Activated CD4-positive, alpha-beta T cell treated with anti-CD3 and anti-CD28 coated beads, Interleukin-2, amount 50 U/mL, for 48 hours (primary cell): ENCODE measurements at regions not wholly inside any gene's neighbourhood (a gene's known extent, or its start where the extent isn't known, plus 50 kb on each side); places are given as distances from the start of the nearest gene placed in this dataset.

Experiments
- DNase-seq, 2 experiments: peaks; one replicate each; pipeline ENCODE4 v3.0.0-alpha.2; 2020

- no peak for DNase-seq
These were observed 242.6 kb upstream of the GSE1 start for GRCh38 chr16:85370543-85370880.

GRCh38 chr16:85370881-85371651 lies 242.1 kb upstream of the GSE1 start:
- no peak for DNase-seq

DNA sequence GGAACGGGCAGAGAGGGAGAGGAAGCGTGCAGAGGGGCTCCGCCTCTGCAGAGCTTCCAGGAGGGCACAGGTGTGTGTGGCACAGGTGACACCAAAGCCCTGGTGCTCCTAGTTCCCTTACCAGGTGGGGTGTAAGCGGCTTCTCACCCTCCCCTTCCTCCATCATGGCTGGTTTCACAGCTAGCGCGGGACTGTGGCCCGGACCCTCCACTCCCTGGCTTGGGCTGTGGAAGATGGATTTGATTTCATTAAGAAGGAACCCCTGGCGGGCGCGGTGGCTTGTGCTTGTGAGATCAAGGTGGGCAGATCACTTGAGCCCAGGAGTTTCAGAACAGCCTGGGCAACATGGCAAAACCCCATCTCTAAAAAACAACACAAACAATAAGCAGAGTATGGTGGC lies 241.2 kb upstream of the GSE1 start:
- no peak for DNase-seq

DNA sequence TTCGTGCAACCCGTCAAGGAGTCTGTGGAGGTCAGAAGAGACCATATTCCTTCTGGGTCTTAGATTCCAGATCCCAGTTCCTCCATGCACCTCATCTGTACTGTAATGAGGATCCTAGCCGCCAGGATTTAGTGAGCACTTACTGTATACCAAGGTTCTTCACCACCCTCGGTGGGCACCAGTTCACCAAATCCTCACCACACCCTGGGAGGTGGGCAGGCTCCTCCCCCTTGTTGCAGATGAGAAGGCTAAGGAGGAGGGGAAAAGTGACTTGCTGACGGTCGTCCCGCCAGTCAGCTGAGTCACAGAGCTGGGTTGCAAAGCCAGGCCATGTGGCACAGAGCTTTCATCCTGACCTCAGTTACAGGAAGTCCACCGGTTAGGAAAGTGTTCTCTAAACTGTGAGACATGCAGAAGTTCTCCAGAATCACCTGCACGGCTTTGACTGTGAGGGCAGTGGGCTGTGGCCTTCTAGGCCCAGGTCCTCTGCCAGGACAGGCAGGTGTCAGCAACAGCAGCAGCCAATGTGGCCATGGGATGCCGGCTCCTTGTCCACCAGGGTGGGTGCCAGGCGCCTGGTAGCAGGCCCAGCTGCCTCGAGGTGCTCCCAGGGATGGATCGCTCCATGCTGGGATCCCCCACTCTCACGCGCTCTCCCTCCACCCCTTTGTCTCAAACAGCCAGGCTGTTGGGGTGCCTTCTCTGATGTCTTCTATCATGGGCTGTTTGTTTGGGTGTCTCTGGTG lies 240.3 kb upstream of the GSE1 start:
- peak; percentile 15 to 36 for DNase-seq

DNA sequence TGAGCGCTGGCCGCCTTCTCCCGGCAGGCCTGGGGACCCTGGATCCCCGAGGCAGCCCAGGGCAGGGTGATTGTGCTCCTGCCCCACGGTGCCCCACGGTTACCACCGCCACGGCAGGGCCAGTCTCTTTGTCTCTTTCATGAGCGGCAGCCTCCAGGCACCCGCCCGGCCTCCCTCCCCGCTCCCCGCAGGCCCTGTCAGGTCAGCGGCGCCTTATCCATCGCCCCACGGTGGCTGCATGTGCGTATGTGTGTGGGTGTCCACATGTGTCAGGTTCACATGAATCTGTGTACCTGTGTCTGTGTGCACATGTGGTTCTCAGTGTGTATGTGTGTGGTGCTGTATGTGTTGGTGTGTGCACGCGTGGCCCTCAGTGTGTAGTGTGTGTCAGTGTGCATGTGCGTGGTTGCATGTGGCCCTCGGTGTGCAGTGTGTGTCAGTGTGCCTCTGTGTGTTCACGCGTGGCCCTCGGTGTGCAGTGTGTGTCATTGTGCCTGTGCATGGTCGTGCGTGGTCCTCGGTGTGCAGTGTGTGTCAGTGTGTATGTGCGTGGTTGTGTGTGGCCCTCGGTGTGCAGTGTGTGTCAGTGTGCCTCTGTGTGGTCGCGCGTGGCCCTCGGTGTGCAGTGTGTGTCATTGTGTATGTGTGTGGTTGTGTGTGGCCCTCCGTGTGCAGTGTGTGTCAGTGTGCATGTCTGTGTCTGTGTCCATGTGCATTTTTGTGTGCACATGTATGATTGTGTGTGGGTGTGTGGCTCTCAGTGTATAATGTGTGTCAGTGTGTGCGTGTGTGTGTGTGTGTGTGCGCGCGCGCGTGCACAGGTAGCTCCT lies 239.2 kb upstream of the GSE1 start:
- no peak for DNase-seq

DNA sequence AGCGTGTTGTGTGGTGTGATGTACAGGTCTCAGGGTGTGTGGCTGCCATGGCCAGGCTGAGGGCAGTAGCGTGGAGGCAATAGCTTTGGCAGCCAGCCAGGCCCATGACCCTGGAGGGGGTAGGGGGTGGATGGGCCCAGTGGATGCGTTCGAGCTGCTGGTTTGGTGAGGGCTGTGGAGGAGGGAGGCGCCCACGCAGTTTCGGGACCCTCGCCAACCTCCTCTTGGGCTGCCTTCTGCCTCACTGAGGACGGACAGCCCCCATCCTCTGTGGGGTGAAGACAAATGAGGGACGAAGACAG lies 238.6 kb upstream of the GSE1 start:
- no peak for DNase-seq

DNA sequence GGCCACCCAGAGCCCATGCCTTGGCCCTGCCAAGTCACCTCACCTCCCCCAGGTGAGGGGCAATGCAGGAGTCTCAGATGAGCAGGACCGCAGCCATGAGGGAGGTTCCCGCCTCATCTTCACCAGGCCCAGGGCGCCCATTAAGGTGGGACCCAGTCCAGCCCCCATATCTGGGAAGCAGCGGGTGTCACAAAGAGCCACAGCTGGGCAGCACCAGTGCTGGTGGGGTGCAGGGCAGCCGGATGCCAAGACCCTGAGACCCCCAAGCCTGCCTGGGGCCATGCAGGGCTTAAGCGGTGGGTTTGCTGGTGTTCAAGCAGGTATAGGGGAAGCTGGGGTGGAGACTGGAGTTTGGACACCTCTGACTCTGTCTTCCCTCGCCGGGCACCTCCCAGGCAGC lies 237.8 kb upstream of the GSE1 start:
- DNase-seq = no peak

DNA sequence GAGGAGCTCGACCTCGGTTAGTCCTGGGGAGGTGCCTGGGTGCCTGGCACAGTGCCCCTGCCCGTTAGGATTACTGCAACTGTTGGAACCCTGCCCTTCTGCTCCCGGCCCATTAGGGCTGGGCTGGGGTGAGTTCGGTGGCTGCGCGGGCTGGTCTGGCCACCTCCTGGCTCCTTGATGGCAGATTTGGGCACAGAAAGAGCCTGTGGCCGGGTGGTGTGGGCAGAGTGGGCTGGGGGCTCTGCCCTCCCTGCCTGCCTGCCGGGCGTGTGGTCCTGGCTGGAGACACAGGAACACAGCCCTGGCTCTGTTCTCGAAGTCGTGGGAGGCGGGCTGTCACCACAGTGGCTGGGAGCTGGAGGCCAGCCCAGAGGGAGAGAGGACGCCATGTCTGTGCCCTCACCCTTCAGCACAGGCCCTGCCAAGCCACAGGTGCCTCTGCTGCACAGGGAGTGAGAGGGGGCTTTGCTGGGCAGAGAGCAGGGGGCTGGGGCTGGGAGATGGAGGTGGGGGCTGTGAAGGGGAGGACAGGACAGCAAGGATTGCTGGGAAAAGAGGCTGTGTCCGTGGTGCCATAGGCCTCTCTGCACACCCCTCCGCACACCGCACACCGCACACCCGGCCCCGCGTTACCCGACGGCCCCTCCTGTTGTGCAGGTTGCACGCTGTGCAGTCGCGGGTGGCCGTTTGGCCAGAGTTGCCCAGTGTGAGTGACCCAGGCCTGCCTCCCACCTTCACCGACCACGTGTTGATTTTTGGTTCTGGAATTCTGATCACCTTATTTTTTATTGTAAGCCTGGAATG lies 236.6 kb upstream of the GSE1 start:
- DNase-seq = no peak

DNA sequence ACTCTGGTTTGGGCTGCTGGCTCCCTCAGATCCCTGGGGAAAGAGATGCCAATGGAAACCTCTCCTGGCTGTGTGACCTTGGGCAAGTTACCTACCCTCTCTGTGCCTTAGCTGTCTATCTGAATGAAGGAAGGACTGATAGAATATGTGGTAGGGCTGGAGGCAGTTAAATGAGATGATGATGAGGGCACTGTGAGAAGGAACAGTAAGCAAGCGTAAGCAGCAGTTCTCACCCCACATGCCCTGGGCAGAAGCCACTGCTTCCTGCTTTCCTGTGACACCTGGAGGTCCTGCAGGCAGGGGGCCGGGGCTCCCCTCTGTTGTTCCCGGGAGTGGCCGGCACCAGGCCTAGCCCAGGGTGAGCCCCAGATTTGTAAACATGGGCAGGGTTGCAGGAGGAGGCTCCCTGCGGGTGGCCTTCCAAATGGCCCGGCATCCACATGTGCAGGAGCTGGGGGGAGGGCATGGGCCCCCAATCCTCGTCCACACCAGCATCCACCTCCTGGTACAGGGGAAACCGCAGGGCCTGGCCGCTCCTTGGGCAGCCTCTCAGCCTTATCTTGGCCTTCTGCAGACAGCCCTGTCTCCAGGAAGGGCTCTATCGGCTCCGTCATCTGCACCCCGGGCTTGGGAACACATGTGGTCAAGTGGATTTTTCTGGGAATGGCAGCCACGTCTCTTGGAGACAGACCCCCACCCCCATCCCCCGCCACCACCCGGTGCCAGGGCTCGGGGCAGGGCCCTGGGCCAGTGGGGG lies 235.6 kb upstream of the GSE1 start:
- no peak for DNase-seq

DNA sequence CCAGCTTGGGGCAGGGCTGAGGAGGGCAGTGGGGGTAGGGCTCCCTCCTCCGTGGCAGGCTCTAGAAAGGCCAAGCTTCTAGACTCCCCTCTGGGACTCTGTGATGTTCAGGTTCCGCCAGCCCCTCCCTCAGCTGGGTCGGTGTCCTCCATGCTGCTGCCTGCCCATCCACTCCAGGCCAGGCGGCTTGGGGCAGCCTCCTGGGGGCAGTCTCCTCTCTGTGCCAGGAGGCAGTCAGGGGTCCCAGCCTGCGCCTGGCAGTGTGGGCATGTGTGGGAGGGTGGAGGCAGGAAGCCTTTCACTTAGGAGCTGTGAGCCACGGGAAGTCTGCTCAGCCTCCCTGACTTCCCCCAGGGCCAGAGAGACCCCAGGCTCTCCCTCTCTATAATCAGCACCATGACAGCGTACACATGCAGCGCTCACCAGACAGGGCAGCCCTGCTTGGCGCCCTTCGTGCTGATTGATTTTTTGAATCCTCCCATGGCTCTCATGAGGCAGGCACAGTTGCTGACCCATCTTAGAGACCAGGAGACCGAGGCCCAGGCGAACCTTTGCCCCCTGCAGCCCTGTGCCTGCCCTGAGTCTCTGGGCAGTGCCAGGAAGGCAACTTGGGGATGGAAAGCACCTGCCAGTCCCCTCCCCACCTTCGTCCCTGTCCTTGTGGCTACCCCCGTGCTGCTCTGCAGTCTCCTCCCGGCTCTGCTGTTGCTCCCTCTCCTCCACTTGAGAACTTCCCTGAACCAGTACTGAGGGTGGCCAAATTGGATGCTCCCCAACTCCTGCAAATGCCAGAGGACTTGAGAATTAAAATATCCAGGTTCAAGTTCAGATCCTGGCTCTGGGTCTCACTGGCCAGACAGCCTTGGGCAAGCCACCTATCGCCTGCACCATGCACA lies 234.7 kb upstream of the GSE1 start:
- no peak for DNase-seq

DNA sequence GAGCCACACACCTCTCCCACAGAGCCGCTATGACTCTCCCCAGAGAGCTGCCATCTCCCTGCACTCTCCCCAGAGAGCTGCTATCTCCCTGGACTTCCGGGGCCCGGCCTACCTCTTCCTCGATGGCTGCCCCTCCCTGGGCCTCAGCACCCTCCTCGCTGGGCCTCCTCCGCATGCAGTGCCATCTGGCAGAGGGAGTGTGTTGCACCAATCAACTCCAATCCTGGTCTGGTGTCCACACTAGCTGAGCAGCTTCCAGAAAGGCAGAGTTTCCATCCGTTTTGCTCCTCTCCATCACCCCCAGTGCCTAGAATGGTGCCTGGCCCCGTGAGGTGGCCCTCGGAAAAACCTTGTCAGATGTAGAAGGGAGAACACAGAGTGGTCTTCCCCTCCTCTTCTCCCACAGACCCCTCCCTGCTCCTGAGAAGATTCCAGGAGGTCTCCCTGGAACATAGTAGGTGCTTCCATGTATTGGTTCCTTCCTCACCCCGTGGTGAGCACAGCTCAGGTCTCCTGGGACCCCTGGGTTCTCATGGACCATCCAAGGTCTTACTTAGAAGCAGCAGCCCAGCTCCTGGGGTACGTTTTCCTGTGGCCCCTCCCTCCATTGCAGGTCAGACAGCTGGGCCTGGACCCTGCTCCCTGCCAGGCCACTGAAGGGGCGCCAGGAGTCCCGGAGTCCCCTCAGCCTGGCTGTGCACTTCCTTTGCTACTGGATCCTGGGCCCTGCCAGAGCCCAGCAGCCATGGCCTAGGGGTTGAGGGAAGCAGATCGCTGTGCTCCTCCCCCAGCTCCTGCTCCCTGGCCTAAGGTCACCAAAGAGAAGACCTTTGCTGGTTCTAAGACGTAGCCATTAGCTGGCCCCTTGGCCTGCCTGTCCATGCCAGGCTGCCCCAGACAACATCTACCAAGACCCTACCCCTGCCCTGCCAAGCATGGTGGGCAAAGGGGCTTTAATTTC lies 233.8 kb upstream of the GSE1 start:
- DNase-seq = no peak

GRCh38 chr16:85380002-85380395 lies 233.1 kb upstream of the GSE1 start:
- DNase-seq = no peak

DNA sequence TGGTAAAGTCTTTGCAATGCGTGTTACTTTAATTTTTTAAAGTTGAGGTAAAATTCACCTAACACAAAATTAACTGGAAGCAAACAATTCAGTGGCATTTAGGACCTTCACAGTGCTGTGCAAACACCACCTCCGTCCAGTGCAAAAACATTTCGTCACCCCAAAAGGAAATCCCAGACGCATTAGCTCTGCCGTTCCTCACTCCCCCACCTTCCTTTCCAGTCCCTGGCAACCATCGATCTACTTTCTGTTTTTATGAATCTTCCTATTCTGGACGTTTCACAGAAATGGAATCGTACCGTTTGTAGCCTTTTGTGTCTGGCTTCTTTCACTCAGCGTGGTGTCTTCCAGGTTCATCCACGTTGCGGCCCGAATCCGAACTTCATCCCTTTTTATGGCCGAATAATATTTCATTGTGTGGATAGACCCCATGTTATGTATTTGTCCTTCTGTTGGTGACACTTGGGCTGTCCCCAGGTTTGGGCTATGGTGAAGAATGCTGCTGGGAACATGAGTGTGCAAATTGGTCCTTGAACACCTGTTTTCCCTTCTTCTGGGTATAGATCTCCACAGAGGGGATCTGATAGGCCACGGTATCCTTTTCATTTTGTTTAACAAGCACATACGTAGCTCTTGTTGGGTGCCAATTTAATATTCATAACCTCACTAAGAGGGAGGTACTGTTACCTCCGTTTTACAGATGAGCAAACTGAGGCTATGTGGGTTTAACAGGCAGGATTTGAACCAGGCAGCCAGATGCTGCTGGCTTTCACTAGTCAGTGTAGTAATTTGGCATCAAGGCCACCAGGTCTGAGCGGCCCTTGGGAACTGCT lies 232.0 kb upstream of the GSE1 start:
- DNase-seq = no peak

GRCh38 chr16:85381738-85382592 lies 231.2 kb upstream of the GSE1 start:
- no peak for DNase-seq

DNA sequence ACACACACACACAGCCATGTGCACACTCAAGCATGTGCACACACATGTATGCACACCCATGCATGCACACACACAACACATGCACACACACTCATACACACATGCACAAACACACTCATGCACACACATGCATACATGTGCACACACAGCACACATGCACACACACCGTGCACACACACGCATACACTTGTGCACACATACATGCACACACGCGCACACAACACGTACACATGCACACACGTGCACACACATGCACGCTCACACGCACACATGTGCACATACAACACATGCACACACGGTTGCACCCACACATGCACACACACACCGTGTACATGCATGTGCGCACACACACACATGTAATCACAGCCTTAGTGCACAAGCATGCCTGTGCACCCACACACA lies 230.4 kb upstream of the GSE1 start:
- DNase-seq = no peak

DNA sequence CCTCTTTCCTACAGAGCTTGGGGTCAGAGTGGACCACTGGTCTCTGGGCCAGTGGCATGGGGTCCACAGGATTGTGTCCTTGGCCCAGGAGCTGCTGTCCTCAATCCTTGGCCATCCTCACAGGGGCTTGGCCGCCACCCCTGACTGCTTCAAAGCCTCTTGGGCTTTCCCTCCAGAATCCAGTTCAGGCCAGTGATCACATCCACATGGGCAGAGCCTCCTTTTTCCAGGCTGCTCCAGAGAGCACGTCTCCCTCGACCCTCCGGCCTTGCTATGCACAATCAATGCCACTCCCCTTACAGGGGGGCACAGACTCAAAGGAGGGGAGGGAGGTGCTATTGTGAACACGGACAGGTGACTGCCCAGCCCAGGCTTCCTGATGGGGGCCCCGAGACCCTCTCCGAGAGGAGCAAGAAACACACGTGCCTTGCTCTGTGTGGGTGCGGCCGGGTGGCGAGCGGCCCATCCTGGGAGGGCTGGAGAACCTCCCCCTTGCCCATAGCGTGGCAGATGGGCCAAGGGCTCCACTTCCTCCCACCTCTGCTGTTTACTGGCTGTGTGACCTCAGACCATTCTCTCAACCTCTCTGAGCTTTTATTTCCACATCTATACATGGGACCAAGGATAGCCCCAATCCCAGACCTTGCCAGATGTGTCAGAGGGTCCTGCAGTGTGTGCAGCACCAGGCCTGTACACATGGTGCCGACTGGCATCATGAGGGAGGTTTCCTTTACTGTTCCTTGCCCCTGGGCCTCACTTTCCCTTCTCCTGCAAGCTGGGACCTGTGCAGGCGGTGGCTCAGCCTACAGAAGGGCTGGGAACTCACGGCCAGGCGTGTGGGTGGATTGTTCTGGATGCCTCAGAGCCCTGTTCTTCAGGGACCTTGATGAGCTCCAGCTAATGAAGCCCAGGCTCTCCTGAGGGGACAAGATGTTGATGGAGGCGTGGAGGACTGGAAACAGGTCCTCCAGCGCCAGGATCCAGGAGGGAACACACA lies 229.0 kb upstream of the GSE1 start:
- no peak for DNase-seq
